ENCODE measurements at regions not wholly inside any gene's neighbourhood (a gene's known extent, or its start where the extent isn't known, plus 50 kb on each side); places are given as distances from the start of the nearest gene placed in this dataset.

GRCh38 chr5:109485030-109485429 lies 75.3 kb upstream of the PJA2 start:
- TF ChIP-seq POLR2A (IDR thresholded peaks at IDR 0.05) (no peak), CTCF (IDR thresholded peaks at IDR 0.05) (no peak)

Data from Peyer's patch (tissue), 4 donors.